Globus pallidus (tissue), 1 donor: ENCODE measurements at regions not wholly inside any gene's neighbourhood (a gene's known extent, or its start where the extent isn't known, plus 50 kb on each side); places are given as distances from the start of the nearest gene placed in this dataset.

ENCODE experiments used
- DNase-seq: peaks from one replicate; pipeline ENCODE4 v3.0.0-alpha.2; 2015; ENCODE audit warnings: low spot score

DNA sequence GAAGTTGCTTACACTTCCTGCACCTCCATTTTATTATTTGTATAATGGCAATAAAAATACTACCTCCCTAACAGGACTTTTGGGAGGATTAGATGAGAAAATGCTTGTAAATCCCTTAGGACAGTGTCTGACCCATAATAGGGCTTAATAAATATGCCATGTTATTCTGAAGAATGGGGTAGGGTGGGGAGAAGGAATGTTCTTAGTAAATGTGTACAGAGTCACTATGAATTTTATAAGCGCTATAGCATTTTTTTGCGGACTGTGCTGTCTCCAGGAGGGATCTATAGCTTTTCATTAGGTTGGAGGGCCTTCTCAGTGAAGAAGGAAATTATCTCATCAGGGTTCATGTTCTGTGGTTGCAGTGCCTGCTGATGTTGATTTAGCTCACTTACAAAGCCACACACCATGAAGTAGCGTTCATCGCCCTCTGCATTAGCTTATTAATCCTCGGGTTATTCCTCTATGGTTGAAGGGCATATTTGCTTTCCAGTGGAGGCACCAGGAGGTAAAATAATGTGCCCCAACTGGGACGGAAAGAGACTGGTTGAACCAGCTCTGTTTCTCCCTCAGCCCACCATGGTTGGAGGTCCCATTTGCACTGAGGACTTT lies 497.1 kb downstream of the ARHGEF28 start:
- no peak for DNase-seq

DNA sequence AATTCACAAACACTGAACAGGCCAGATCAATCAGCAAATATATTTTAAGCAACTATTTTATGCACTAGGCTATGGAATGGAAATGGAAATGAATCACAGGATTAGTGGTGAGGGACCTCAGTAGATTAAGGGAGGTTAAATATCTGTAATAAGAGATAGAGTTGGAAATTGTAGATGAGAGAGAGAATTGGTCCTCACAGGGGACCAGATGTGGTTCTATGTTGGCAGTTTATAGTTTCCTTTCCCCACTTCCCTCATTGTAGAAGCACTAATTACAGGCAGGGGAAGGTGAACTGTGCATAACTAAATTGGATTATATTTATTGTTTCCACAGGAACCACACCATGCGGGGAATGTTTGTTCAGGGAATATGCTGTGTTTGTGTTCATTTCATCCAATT lies 496.2 kb downstream of the ARHGEF28 start:
- DNase-seq, result no peak

DNA sequence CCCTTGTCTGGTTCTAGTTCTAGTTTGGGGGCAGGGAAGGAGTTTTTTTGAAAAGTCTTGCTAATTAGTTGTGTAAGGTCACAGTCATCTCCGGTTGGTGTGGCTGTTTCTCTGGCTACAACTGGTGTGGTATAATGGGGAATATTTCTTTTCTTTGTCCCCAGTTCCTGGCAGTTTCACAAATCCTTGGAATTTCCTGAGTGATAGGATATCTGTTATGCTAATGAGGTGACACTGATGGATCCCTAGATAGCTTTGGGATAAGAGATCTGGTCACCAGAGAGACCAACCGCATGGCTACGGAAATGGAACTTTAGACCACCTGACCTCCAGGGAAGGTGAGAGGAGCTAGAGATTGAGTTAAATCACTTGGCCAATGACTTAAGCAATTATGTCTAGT lies 494.6 kb downstream of the ARHGEF28 start:
- no peak for DNase-seq

DNA sequence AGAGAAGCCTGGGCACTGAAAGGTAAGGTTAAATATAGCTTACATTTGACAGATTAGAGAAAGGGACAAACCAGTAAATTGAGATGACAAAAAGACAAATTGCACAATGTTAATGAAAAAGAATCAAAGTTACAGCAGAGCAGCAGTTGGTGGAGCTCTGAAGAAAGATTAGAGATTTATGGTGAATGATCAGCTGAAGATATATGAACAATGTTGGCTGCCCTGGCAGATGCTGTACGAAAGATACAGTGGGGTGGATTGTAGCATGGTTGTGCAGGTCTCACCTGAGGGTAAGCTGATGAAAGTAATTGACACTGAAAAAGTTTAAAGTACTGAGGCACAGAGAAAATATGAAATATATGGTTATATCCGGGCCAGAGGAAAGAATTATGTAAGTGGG lies 492.1 kb downstream of the ARHGEF28 start:
- DNase-seq, result no peak

DNA sequence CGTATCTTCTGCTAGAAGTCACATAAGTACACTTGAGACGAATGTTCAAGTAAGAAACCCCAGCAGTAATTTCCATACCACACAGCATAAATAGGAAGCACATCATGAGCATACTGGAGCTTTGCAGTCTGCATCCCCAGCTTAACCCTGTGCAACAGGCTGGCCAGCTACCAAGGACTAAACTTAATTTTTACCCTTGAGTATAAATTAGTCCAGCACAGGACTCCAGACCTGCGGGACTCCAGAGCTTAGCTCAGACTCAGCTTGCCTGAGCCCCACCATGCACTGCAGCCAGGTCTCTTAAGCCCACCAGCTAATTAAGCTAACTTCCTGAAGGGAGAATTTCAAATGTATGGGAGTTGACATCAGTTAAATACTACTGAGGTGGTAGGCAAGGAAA lies 491.0 kb downstream of the ARHGEF28 start:
- no peak for DNase-seq

DNA sequence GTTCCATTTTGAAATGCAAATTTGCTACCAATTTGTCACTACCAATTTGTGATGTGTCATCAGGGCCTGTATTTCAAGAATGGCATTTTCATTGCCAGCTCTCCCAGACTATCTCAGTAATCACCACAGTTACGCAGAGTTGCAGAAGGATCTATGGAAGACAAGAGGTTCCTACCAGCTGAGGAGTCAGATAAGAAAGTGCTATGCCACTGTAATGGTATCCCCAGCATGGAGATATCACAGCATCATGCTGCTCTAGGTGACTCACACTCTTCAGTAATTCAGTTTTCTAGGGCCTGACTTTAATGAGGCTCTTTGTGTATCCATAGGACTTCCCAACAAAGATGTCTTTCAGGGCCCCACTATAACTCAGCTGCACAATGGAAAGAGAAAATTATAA lies 490.3 kb downstream of the ARHGEF28 start:
- DNase-seq, result no peak

DNA sequence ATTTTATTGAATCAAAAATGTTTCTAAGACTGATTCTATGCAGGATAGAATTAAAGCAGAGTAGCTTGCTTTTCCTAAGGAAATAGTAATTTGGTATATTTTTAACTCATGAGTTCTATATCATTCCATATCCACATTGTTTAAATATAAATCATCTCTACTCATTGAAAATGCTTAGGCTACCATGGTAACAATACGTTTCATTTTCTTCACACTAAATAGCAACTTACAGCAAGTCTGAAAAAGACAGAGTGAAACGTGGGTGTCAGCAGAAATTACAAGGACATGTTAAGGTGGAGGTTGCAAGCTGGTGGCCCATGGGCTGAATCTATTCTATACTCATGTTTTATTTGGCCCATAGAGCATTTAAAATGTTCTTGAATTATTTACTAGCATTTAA lies 487.9 kb downstream of the ARHGEF28 start:
- DNase-seq, result no peak

DNA sequence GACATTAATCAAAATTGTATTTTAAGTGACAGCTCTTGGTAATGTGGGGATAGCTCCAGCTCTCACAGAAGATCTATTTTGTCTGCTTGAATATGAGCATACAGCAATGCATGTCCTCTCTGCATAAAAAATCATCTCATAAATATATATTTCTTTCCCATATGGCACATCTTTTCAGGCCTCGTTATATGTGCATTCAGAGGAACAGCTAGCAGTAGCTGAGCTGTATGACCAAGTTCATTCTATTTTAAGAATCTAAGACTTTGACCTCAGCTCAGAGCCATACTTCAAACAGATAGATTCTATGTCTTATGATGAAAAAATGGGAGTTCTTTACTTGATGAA lies 487.2 kb downstream of the ARHGEF28 start:
- DNase-seq, result no peak

DNA sequence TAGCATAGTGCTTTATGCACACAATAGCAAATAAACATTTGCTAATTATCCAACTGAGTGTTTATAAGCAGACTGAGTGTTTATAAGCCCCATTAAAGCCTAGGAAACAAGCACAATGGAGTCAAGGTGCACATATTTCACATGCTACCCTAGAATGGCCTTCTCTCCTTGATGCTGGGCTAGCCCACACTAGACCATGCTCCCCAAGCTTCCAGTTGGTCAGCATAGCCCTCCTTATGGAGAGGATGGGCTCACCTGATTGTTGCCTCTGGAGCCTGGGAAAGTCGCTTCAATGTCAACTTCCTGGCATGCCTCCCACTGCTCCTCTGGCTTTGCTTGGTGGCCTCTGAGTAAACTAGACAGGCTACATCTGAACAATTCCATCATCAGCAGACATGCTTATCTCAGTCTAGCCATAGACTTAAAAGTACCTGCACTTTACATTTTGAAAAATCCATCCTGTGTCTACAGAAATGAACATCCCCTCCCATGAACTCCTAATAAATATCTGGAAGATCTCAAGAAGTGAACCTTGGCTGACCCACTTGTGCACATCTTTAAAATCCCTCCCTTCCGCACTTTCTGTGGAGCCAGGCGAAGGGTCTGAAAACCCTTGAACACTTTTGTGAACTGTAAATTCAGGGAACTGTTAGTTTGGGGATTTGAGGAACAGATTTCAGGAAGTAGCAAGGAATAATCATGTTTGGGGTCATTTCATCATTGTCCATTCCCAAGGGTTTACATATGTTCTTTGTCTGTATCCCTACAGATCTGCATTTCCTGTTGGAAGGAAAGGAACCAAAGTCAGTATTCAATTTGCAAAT lies 486.6 kb downstream of the ARHGEF28 start:
- DNase-seq, result no peak

DNA sequence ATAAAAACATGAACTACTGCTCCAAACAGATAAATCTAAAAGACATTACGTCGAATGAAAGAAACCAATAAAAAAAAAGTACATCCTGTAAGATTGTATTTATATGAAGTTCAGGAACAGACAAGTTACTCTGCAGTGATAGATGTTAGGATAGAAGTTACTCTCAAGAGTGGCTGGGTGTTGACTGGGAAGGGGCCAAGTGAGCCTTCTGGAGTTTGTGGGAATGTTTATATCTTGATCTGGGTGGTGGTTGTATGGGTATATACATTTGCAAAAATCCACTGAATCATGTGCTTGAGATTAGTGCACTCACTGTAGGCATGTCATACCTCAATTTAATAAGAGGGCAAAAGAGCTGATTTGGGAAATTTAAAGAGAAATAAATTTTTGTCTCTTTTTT lies 485.8 kb downstream of the ARHGEF28 start:
- no peak for DNase-seq

DNA sequence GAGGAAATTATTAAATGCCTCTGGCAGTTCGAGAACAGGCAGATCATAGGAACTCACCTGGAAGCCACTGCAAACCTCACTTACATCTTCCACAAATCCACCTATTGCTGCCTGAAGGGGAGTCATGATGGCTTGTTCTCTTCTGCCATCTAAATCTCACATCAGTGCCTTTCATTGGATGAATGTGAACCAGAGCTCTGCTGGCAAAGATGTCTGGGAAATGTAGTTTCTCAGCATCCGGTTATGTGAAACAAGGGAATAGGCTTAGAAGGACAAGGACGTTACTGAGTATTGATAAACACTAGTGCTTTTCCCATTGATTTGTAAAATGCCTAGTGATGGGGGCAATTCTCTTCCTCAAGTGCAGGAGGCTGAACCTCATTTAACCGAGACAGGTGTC lies 483.3 kb downstream of the ARHGEF28 start:
- DNase-seq, result no peak

DNA sequence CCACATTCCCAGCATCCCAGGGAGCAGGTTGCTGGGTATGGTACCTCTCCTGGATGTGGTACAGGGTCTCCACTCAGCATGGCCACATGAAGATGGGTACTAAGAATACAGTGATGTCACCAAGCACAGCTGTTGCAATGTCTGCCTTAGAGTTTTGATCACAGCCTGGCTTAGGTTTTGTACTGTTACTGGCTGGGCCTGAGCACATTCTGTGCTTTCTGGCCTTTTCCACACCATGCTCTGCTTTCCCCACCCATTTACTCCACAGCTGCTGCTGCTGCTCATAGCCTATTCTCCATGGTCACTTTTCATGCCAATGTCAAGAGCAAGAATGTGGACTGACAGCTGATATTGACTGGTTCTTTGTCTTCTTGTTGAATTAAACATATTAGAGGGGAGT lies 481.9 kb downstream of the ARHGEF28 start:
- no peak for DNase-seq

DNA sequence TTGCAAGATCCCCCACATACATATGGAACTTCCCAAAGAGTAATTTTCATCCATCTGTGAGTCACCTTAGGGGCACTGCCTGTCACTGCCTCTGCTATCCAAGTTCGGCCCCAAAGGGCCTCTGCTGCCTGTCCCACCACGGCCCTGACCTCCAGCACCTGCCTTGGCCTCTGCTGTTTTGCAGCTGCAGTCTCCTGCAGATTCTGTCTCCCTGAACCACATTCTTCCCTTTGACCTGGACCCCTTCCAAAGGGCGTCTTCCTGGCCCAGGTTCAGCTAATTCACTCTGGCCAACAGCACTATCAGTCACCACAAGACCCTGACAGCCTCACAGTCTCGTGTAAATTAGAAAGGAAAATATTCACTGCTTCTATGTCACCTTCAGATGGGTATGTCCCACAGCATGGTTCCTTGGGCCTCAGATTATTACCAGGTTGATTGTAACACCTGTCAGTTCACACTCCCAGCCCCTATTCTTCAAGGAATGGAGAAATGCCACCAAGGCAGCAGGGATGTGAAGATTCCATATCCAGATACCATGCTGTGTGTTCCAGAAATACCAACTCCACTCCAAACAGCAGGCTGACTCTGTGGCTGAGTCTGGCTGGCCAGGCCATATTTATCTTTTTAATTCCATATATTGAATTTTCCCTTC lies 479.3 kb downstream of the ARHGEF28 start:
- DNase-seq, result no peak

DNA sequence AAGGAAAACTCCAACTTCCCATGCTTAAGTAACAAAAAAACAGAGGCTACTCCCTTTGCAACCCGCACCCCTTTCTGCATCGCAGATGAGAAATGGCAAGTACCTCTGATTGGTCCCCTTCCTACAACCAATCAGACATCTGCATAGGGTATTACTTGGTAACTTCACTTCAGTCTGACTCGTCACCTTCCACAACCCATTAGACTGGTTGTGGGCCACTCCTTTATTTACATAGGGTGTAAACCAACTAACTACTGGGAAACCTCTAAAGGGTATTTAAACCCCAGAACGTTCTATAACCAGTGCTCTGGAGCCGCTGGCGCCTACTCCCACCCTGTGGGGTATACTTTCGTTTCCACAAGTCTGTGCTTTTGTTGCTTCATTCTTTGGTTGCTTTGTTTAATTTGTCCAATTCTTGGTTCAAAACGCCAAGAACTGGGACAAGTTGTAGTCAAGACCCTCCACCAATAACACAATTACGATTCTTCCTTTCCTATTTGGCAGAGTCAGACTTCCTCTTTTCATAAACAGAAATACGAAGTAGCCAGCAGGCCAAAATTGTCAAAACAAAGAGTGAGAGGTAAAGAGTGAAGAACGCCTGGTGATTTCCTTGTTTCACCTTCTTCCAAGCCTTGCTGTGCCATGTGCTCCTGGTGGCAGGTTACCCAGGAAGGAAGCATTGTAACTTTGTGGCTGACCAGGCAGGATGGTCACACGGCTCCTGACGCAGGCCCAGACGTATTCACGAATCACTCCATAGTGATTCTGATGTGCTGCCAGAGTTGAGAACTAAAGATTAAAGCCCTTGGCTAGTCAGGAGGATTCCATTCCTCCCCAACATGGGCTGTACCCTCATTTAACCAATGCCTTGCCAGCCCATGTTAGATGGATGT lies 477.4 kb downstream of the ARHGEF28 start:
- no peak for DNase-seq

DNA sequence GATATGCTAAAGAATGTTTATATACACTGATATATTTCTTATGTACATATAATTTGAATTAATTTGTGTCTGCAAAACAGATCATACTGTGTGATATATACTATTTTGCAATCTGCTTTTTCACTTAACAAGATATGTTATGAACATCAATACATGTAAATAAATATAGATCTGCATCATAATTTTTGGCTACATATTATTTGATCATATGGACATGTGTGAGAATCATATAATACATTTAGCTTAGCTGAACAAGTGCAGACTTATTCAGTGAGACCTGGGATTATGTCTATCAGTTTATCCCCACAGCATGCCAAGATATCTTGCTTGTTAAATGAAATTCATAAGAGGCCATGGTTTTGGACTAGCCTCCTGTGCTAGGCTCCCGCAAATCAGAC lies 474.3 kb downstream of the ARHGEF28 start:
- DNase-seq, result no peak

DNA sequence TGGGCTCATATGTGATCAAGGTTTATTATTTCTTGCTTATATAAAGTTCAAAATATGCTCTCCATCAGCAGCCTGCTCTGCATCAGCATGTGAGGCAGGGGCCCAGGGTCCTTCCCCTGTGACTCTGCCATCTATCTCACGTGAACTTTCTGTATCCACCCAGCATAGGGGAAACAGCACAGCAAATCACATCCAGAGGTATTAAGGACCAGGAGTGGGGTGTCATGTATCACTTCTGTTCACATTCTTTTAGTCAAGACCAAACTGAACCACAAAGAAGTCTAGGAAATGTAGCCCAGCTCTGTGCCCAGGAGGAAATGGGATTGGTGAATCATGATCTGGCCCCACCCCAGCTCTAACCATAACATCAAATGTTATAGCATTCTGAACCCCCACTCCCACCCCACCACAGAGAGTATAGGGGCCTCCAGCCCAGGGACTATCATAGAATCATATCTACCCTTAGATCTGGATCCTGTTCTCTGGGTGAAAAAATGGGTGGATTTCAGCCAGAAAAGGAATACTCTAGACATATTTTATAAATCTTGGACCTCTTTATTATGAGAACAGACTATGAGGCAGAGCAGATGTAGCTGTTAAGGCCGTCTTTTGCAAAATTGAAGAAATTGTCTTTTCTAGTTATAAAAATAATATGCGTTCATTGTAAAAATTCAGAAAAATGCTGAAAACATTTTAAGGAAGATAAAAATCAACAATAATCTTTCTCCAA lies 473.7 kb downstream of the ARHGEF28 start:
- no peak for DNase-seq

DNA sequence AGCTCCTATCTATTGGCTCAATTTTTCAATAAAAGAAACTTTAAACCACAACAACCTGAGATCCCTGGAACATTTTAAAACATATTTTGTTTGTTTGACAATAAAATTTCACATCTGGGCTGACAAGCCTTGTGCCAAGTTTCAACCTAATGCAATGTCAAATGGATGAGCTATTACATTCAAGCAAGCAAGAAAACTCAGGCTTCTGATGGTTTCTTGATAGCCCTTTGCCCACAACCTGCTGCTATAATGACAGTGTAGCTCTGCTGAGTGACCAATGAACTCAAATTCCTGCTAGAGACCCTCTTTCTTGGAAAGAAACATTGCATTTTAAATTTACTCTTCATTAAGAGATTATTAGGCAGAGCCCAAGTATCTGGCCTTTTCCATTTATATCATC lies 472.9 kb downstream of the ARHGEF28 start:
- DNase-seq, result no peak

DNA sequence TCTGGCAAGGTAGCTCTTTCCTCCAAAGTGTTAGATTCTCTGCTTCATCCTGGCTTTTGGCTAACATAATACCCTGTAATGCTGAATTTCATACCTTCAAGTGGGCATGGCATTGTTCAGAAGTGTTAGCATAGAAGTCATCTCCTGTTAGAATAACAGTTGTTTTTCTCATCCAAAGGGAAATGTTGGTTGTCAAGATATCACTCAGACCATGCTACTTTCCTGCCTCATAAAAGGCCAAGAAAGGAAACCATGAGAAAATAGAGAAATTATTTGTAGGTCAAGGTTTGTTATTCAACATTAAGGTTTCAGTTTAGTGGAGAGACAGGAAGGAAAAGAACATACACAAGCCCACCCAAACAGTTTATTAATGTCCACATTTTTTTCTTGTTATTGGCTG lies 472.5 kb downstream of the ARHGEF28 start:
- no peak for DNase-seq

DNA sequence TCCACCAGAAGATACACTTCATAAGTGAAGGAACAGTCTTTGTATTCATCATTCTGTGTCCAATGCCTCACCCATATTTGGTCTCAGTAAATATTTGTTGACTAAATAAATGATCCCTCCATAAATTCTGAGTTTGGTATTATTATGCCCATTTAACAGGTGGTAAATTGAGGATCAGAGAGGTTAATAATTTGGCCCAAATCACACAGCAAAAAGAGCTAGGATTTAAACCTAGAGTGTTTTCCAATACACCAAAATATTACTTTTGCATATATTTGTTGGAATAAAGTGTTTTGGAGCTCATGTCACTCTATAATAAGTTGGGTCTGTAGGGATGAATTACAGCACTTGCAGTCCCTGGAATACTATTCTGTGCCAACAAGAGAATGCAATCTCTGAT lies 470.3 kb downstream of the ARHGEF28 start:
- DNase-seq, result no peak

DNA sequence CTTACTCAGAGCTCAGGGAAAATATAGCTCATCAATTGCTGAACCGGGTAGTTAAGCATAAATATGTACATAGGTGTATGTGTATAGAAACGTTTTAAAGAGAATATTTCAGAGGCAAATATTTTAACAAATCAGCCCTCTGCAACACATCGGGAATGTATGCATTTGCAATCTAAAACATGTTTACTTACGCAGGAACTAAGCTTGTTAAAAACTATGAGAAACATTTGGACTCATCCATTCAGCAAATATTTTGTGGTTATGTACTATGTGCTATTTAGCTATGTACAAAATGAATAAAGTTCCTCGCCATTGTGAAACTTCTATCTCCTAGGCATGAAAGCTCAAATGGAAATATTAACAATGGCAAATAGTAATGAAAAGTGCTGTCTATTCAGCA lies 469.9 kb downstream of the ARHGEF28 start:
- DNase-seq, result no peak

DNA sequence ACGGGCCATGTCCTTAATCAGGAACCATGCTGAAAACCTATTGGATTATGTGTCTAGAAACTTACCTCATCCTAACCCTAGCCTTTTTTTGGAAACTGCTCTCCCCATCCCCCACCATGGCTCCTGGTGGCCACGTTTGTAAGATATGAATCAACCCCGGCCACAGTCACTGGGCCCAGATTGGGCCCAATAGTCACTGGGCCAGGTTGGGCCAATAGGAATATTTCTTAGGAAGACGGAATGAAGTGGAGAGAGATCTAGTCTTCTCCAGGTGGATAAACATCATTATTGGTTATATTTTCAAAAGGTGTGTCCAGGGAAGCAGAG lies 468.7 kb downstream of the ARHGEF28 start:
- no peak for DNase-seq
